HEK293 (cell line): ENCODE measurements at regions not wholly inside any gene's neighbourhood (a gene's known extent, or its start where the extent isn't known, plus 50 kb on each side); places are given as distances from the start of the nearest gene placed in this dataset.

Source experiments
- CTCF ChIA-PET: fragments of 350-600 bp; formaldehyde crosslinking; extraction: SDS; loops from one replicate; lab custom pipeline; 2021; ENCODE audit warnings: antibody characterized with exemption; lab: Yijun Ruan, JAX
- POLR2A ChIA-PET: fragments of 300-600 bp; formaldehyde crosslinking; extraction: SDS; loops from one replicate; lab custom pipeline; 2020; ENCODE audit warnings: antibody characterized with exemption, inconsistent platforms; lab: Yijun Ruan, JAX
- H3K27ac ChIP-seq: fragments of 200-500 bp; sonication (Bioruptor generic); 2 replicates; pipeline ENCODE4 v1.5.1; 2014; ENCODE audit warnings: low read depth, low read length, control low read depth, inconsistent platforms; ENCODE audit errors: extremely low read depth
- H3K36me3 ChIP-seq, 2 experiments: fragments of 200-500 bp in 1 of 2; sonication (Bioruptor generic) in 1 of 2; 1 replicate in 1 of 2; 2 replicates in 1 of 2; pipeline ENCODE4 v1.5.1; 2014 to 2017; ENCODE audit warnings: inconsistent platforms in 2 of 2, low read length in 2 of 2; ENCODE audit not compliant: control insufficient read depth in 2 of 2, insufficient read depth in 1 of 2
- H3K4me1 ChIP-seq: fragments of 200-500 bp; sonication (Bioruptor generic); 2 replicates; pipeline ENCODE4 v1.5.1; 2014; ENCODE audit warnings: mild to moderate bottlenecking, low read length, inconsistent platforms; ENCODE audit not compliant: control insufficient read depth, insufficient read depth
- H3K4me3 ChIP-seq: 2 replicates; pipeline ENCODE4 v1.5.1; 2011; ENCODE audit warnings: low read depth, mild to moderate bottlenecking, control low read depth, low read length, moderate library complexity
- H3K9me3 ChIP-seq: fragments of 200-500 bp; sonication (Bioruptor generic); 2 replicates; pipeline ENCODE4 v1.5.1; 2014; ENCODE audit warnings: low read depth, low read length, inconsistent platforms; ENCODE audit not compliant: control insufficient read depth, insufficient read depth
- BCL11A ChIP-seq: fragments of 450-650 bp; formaldehyde crosslinking; IDR thresholded peaks from 2 replicates; pipeline ENCODE4 v1.5.1; 2016; ENCODE audit warnings: low read depth, missing biosample characterization, missing genetic modification characterization
- HOXC10 ChIP-seq: sonication (generic); formaldehyde crosslinking; IDR thresholded peaks from 2 replicates; pipeline ENCODE4 v1.8.1; 2023; ENCODE audit warnings: mild to moderate bottlenecking, missing genetic modification reagents
- KLF16 ChIP-seq: fragments of 450-650 bp; formaldehyde crosslinking; IDR thresholded peaks from 2 replicates; pipeline ENCODE4 v1.5.1; 2017; ENCODE audit warnings: missing biosample characterization, missing genetic modification characterization
- PRDM4 ChIP-seq: fragments of 450-650 bp; formaldehyde crosslinking; IDR thresholded peaks from 2 replicates; pipeline ENCODE4 v1.5.1; 2017; ENCODE audit warnings: missing biosample characterization, missing genetic modification characterization
- YY2 ChIP-seq: fragments of 450-650 bp; formaldehyde crosslinking; IDR thresholded peaks from 2 replicates; pipeline ENCODE4 v1.5.1; 2016; ENCODE audit warnings: missing biosample characterization, missing genetic modification characterization
- ZBTB1 ChIP-seq: fragments of 450-650 bp; formaldehyde crosslinking; IDR thresholded peaks from 2 replicates; pipeline ENCODE4 v1.5.1; 2016; ENCODE audit warnings: missing biosample characterization, missing genetic modification characterization
- ZBTB20 ChIP-seq: fragments of 450-650 bp; formaldehyde crosslinking; IDR thresholded peaks from 2 replicates; pipeline ENCODE4 v1.5.1; 2016; ENCODE audit warnings: missing biosample characterization, missing genetic modification characterization
- ZNF133 ChIP-seq: fragments of 450-650 bp; formaldehyde crosslinking; IDR thresholded peaks from 2 replicates; pipeline ENCODE4 v1.5.1; 2016; ENCODE audit warnings: missing biosample characterization, missing genetic modification characterization
- ZNF140 ChIP-seq: fragments of 450-650 bp; formaldehyde crosslinking; IDR thresholded peaks from 2 replicates; pipeline ENCODE4 v1.5.1; 2016; ENCODE audit warnings: missing biosample characterization, missing genetic modification characterization
- ZNF157 ChIP-seq: fragments of 450-650 bp; formaldehyde crosslinking; IDR thresholded peaks from 2 replicates; pipeline ENCODE4 v1.5.1; 2016; ENCODE audit warnings: missing biosample characterization, missing genetic modification characterization
- ZNF211 ChIP-seq: fragments of 450-650 bp; formaldehyde crosslinking; IDR thresholded peaks from 2 replicates; pipeline ENCODE4 v1.5.1; 2016; ENCODE audit warnings: low read depth, missing biosample characterization, missing genetic modification characterization
- ZNF239 ChIP-seq: fragments of 450-650 bp; formaldehyde crosslinking; IDR thresholded peaks from 2 replicates; pipeline ENCODE4 v1.5.1; 2016; ENCODE audit warnings: missing biosample characterization, missing genetic modification characterization
- ZNF391 ChIP-seq: fragments of 450-650 bp; formaldehyde crosslinking; IDR thresholded peaks from 2 replicates; pipeline ENCODE4 v1.5.1; 2016; ENCODE audit warnings: low read depth, missing biosample characterization, missing genetic modification characterization, borderline replicate concordance
- ZNF398 ChIP-seq: fragments of 450-650 bp; formaldehyde crosslinking; IDR thresholded peaks from 2 replicates; pipeline ENCODE4 v1.5.1; 2017; ENCODE audit warnings: missing biosample characterization, missing genetic modification characterization
- ZNF423 ChIP-seq: fragments of 450-650 bp; formaldehyde crosslinking; IDR thresholded peaks from 2 replicates; pipeline ENCODE4 v1.5.1; 2016; ENCODE audit warnings: missing biosample characterization, missing genetic modification characterization
- ZNF548 ChIP-seq: fragments of 450-650 bp; formaldehyde crosslinking; IDR thresholded peaks from 2 replicates; pipeline ENCODE4 v1.5.1; 2016; ENCODE audit warnings: missing biosample characterization, missing genetic modification characterization
- ZNF670 ChIP-seq: fragments of 450-650 bp; formaldehyde crosslinking; IDR thresholded peaks from 2 replicates; pipeline ENCODE4 v1.5.1; 2016; ENCODE audit warnings: missing biosample characterization, missing genetic modification characterization, low read depth
- ZNF76 ChIP-seq: fragments of 450-650 bp; formaldehyde crosslinking; IDR thresholded peaks from 2 replicates; pipeline ENCODE4; 2016; ENCODE audit warnings: low read depth, missing biosample characterization, missing genetic modification characterization, borderline replicate concordance
- ZSCAN30 ChIP-seq: fragments of 450-650 bp; IDR thresholded peaks from 2 replicates; pipeline ENCODE4 v1.5.1; 2018; ENCODE audit warnings: missing biosample characterization, mild to moderate bottlenecking, missing genetic modification characterization, moderate library complexity
- ZSCAN5A ChIP-seq: fragments of 450-650 bp; formaldehyde crosslinking; IDR thresholded peaks from 2 replicates; pipeline ENCODE4 v1.5.1; 2016; ENCODE audit warnings: missing biosample characterization, missing genetic modification characterization
- TF ChIP-seq, protein P1 (sequence below): fragments of 450-650 bp; formaldehyde crosslinking; IDR thresholded peaks from 2 replicates; pipeline ENCODE4 v1.5.1; 2016; ENCODE audit warnings: missing biosample characterization, missing genetic modification characterization
- TF ChIP-seq, protein P2 (sequence below): fragments of 450-650 bp; IDR thresholded peaks from 2 replicates; pipeline ENCODE4 v1.5.1; 2018; ENCODE audit warnings: missing biosample characterization, missing genetic modification characterization
- TF ChIP-seq, protein P3 (sequence below): fragments of 450-650 bp; formaldehyde crosslinking; IDR thresholded peaks from 2 replicates; pipeline ENCODE4 v1.5.1; 2016; ENCODE audit warnings: missing biosample characterization, missing genetic modification characterization

DNA sequence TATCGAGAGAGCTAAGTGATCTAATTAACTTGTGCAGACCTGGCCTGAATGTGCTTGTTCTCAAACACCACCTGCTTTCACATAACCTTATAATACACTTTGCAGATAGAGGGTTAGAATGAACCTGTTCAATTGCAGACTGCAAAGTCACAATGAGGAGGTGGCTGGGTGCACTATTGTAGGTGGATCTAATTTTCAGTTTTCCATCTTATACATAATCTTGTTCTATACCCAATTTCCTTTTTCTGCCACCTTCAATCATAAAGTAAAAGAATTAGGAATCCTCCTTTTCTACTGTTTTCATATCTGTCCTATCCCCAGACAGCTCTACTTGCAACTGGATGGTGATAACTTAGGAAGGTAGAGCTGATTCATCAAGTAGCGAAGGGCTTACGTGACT lies 68.8 kb upstream of the APC start:
- no peaks in the 10 kb centered on the region for H3K9me3 ChIP-seq
- ChIA-PET POLR2A (no interaction called here), CTCF (interaction anchor here (0.7 to 1.0 kb wide), 2 partner anchors 89 to 179 kb away, joined by 3 read pairs; no protein-coding TSS in a partner anchor)
- no peak overlapping the region for H3K27ac ChIP-seq
- H3K4me1 ChIP-seq = no peaks in the 10 kb centered on the region
- H3K36me3 ChIP-seq = no peaks in the 10 kb centered on the region
- no peak overlapping the region for H3K4me3 ChIP-seq
- TF ChIP-seq ZSCAN5A (tag by site-specific recombination) = no peak
- no peak for TF ChIP-seq ZNF157 (tag by site-specific recombination)
- TF ChIP-seq, protein P1, sequence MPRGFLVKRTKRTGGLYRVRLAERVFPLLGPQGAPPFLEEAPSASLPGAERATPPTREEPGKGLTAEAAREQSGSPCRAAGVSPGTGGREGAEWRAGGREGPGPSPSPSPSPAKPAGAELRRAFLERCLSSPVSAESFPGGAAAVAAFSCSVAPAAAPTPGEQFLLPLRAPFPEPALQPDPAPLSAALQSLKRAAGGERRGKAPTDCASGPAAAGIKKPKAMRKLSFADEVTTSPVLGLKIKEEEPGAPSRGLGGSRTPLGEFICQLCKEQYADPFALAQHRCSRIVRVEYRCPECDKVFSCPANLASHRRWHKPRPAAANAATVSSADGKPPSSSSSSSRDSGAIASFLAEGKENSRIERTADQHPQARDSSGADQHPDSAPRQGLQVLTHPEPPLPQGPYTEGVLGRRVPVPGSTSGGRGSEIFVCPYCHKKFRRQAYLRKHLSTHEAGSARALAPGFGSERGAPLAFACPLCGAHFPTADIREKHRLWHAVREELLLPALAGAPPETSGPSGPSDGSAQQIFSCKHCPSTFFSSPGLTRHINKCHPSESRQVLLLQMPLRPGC (tag by site-specific recombination) = no peak
- no peak for TF ChIP-seq ZNF76
- TF ChIP-seq ZNF211 = no peak
- TF ChIP-seq BCL11A (tag by site-specific recombination) = no peak
- TF ChIP-seq PRDM4 = no peak
- TF ChIP-seq ZNF133 (tag by site-specific recombination) = no peak
- TF ChIP-seq, protein P2, sequence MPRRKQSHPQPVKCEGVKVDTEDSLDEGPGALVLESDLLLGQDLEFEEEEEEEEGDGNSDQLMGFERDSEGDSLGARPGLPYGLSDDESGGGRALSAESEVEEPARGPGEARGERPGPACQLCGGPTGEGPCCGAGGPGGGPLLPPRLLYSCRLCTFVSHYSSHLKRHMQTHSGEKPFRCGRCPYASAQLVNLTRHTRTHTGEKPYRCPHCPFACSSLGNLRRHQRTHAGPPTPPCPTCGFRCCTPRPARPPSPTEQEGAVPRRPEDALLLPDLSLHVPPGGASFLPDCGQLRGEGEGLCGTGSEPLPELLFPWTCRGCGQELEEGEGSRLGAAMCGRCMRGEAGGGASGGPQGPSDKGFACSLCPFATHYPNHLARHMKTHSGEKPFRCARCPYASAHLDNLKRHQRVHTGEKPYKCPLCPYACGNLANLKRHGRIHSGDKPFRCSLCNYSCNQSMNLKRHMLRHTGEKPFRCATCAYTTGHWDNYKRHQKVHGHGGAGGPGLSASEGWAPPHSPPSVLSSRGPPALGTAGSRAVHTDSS (tag by site-specific recombination) = no peak
- no peak for TF ChIP-seq ZNF548 (tag by site-specific recombination)
- no peak for TF ChIP-seq KLF16
- no peak for TF ChIP-seq ZSCAN30 (tag by site-specific recombination)
- TF ChIP-seq ZNF391 (tag by site-specific recombination) = no peak
- TF ChIP-seq ZBTB1 (tag by site-specific recombination) = no peak
- TF ChIP-seq ZBTB20 (tag by site-specific recombination) = no peak

- no peak overlapping the region for H3K27ac ChIP-seq
- H3K4me1 ChIP-seq = no peaks in the 10 kb centered on the region
- H3K9me3 ChIP-seq = no peaks in the 10 kb centered on the region
- POLR2A ChIA-PET = no interaction called here
- no peaks in the 10 kb centered on the region for H3K36me3 ChIP-seq
- H3K4me3 ChIP-seq = no peak overlapping the region
- CTCF ChIA-PET = interaction anchor here (0.7 to 1.0 kb wide), 3 partner anchors 9 to 179 kb away, joined by 3 read pairs; no protein-coding TSS in a partner anchor
- no peak for TF ChIP-seq YY2 (tag by site-specific recombination)
- no peak for TF ChIP-seq ZNF423 (tag by site-specific recombination)
- no peak for TF ChIP-seq ZNF140 (tag by site-specific recombination)
- TF ChIP-seq, protein P3, sequence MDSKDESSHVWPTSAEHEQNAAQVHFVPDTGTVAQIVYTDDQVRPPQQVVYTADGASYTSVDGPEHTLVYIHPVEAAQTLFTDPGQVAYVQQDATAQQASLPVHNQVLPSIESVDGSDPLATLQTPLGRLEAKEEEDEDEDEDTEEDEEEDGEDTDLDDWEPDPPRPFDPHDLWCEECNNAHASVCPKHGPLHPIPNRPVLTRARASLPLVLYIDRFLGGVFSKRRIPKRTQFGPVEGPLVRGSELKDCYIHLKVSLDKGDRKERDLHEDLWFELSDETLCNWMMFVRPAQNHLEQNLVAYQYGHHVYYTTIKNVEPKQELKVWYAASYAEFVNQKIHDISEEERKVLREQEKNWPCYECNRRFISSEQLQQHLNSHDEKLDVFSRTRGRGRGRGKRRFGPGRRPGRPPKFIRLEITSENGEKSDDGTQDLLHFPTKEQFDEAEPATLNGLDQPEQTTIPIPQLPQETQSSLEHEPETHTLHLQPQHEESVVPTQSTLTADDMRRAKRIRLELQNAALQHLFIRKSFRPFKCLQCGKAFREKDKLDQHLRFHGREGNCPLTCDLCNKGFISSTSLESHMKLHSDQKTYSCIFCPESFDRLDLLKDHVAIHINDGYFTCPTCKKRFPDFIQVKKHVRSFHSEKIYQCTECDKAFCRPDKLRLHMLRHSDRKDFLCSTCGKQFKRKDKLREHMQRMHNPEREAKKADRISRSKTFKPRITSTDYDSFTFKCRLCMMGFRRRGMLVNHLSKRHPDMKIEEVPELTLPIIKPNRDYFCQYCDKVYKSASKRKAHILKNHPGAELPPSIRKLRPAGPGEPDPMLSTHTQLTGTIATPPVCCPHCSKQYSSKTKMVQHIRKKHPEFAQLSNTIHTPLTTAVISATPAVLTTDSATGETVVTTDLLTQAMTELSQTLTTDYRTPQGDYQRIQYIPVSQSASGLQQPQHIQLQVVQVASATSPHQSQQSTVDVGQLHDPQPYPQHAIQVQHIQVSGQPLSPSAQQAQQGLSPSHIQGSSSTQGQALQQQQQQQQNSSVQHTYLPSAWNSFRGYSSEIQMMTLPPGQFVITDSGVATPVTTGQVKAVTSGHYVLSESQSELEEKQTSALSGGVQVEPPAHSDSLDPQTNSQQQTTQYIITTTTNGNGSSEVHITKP = no peak
- TF ChIP-seq ZNF398 (tag by site-specific recombination) = no peak
- no peak for TF ChIP-seq HOXC10 (CRISPR knock-in tag)
- TF ChIP-seq ZNF239 (tag by site-specific recombination) = no peak
- no peak for TF ChIP-seq ZNF670 (tag by site-specific recombination)
- TF ChIP-seq ZBTB20 (tag by site-specific recombination) = no peak
Observed at GRCh38 chr5:112669328-112669963, 68.2 kb upstream of the APC start.
